ENCODE measurements at regions not wholly inside any gene's neighbourhood (a gene's known extent, or its start where the extent isn't known, plus 50 kb on each side); places are given as distances from the start of the nearest gene placed in this dataset.
"Not testable (repeated sequence)": the region's sequence is repeated elsewhere in the genome, so short reads cannot be mapped to it uniquely, and the experiment has no call there.

GRCh38 chr6:68059261-68059660 is 575.8 kb upstream of the ADGRB3 start:
- DNase-seq (ENCODE audit: low spot score), result no peak

DNA sequence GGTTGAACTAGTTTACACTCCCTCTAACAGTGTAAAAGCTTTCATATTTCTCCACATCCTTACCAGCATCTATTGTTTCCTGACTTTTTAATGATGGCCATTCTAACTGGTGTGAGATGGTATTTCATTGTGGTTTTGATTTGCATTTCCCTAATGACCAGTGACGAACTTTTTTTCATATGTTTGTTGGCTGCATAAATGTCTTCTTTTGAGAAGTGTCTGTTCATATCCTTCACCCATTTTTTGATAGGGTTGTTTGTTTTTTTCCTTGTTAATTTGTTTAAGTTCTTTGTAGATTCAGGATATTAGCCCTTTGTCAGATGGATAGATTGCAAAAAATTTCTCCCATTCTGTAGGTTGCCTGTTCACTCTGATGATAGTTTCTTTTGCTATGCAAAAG is 578.5 kb upstream of the ADGRB3 start:
- not testable (repeated sequence) for DNase-seq (ENCODE audit: low spot score)

- DNase-seq (ENCODE audit: low spot score), result no peak
These were observed 580.3 kb upstream of the ADGRB3 start for GRCh38 chr6:68054756-68055155.

- DNase-seq (ENCODE audit: low spot score), result no peak
These were observed 581.2 kb upstream of the ADGRB3 start for GRCh38 chr6:68053805-68054373.

- no peak for DNase-seq (ENCODE audit: low spot score)
These were observed 582.8 kb upstream of the ADGRB3 start for GRCh38 chr6:68052234-68052633.

DNA sequence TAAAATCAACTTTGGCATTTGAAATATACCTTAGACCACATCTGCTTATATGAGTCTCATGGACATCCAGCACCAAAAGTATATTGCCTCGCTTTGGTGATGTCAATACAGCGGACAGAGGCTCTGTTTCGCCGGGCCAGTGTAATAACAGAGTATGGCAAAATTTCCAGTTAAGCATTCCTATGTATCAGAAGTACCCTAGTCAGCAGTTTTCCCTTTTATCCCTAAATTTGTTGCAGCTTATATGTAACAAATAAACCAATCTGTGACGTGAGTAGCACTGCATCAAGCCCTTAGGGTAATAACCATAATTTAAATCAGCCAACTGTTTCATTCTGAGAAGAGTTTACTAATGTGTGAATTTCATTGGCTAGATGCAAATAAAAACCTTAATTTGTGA is 585.5 kb upstream of the ADGRB3 start:
- DNase-seq (ENCODE audit: low spot score), result no peak

DNA sequence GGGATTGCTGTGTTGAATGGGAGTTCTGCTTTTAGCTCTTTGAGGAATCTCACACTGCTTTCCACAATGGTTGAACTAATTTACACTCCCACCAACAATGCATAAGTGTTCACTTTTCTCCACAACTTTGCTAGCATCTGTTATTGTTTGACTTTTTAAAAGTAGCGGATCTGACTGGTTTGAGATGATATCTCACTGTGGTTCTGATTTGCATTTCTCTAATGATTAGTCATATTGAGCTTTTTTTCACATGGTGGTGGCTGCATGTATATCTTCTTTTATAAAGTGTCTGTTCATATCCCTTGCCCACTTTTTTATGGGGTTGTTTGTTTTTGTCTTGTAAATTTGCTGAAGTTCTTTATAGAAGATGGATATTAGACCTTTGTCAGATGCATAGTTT is 588.3 kb upstream of the ADGRB3 start:
- DNase-seq (ENCODE audit: low spot score), result no peak

GRCh38 chr6:68046302-68046701 is 588.8 kb upstream of the ADGRB3 start:
- DNase-seq (ENCODE audit: low spot score), result no peak

GRCh38 chr6:68045193-68045592 is 589.9 kb upstream of the ADGRB3 start:
- DNase-seq (ENCODE audit: low spot score), result no peak

GRCh38 chr6:68044264-68044663 is 590.8 kb upstream of the ADGRB3 start:
- no peak for DNase-seq (ENCODE audit: low spot score)

- DNase-seq (ENCODE audit: low spot score), result no peak
These were observed 592.0 kb upstream of the ADGRB3 start for GRCh38 chr6:68043122-68043398.

DNA sequence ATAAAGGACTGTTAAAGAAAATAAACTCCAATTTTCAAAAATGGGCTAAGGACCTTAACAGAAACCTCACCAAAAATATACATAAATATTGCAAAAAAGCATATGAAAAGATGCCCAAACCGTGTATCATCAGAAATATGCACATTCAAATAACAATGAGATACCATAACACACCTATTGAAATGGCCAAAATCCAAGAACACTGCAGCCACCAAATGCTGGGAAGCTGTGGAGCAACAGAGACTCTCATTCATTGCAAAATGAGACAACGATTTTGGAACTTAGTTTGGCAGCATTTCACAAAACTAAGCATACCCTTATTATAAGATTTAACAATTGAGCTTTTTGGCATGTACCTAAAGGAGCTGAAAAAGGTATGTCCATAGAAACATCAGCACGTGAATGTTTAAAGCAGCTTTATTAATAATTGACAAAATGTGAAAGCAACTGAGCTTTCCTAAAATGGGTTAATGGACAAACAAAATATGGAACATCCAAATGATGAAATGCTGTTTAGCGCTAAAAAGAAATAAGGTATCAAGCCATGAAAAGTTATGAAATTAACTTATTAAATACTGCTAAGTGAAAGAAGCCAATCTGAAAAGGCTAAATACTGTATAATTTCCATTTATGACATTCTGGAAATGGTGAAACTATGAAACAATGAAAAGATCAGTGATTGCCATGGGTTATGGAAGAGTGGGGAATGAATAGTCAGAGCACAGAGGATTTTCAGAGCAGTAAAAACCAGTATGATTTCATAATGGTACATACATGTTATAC is 592.6 kb upstream of the ADGRB3 start:
- DNase-seq (ENCODE audit: low spot score), result no peak

GRCh38 chr6:68040780-68041179 is 594.3 kb upstream of the ADGRB3 start:
- DNase-seq (ENCODE audit: low spot score), result no peak

GRCh38 chr6:68040312-68040778 is 594.7 kb upstream of the ADGRB3 start:
- DNase-seq (ENCODE audit: low spot score), result no peak

GRCh38 chr6:68039641-68040311 is 595.3 kb upstream of the ADGRB3 start:
- no peak for DNase-seq (ENCODE audit: low spot score)

DNA sequence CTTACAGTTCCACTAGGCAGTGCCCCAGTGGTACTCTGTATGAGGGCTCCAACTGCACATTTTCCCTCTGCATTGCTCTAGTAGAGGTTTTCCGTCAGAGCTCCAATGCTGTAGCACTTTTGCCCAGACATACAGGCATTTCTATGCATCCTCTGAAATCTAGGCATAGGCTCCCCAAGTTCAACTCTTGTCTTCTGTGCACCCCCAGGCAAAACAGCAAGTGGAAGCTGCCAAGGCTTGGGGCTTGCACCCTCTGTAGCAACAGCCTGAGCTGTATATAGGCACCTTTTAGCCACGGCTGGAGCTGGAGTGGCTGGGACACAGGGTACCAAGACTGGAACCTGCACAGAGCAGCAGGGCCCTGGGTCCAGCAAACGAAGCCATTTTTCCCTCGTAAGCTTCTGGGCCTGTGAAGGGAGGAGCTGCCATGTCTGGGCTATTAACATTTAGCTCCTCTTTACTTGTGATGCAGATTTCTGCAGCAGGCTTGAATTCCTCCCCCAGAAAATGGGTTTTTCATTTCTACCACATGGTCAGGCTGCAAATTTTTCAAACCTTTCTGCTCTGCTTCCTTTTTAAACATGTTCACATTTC is 596.2 kb upstream of the ADGRB3 start:
- DNase-seq (ENCODE audit: low spot score), result no peak

- DNase-seq (ENCODE audit: low spot score), result no peak
These were observed 602.9 kb upstream of the ADGRB3 start for GRCh38 chr6:68032217-68032616.

GRCh38 chr6:68031054-68031453 is 604.0 kb upstream of the ADGRB3 start:
- no peak for DNase-seq (ENCODE audit: low spot score)

DNA sequence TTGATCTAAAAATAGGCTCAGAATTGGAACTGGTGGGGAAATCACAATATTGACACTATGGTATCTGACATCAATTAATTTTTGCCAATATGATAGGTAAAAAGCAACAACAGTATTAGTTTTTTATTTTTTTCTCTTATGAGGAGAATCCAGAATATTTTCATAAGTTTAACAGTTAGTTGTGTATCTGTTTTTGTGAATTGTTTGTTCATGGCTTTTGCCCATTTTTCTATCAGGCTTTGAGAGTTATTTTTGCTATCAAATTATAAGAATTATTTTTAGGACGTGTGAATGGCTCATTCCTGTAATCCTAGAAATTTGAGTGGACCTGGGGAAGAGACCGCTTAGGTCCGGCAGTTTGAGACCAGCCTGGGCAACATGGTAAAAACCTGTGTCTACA is 608.6 kb upstream of the ADGRB3 start:
- DNase-seq (ENCODE audit: low spot score), result no peak

- DNase-seq (ENCODE audit: low spot score), result no peak
These were observed 609.3 kb upstream of the ADGRB3 start for GRCh38 chr6:68025764-68026163.

DNA sequence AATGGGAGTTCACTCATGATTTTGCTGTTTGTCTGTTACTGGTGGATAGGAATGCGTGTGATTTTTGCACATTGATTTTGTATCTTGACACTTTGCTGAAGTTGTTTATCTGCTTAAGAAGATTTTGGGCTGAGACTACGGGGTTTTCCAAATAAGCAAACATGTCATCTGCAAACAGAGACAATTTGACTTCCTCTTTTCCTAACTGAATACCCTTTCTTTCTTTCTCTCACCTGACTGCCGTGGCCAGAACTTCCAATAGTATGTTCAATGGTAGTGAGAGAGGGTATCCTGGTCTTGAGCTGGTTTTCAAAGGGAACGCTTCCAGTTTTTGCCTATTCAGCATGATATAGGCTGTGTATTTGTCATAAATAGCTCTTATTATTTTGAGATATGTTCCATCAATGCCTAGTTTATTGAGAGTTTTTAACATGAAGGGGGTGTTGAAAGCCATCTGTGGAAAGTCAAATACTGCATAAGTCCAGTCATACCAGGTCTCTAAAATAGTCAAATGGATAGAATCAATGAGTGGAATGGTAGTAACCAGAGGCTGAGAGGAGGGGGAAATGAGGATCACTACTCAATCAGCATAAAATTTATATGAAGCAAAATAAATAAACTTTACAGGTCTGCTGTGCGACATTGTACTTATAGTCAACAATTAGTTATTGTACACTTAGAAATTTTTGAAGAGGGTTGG is 610.4 kb upstream of the ADGRB3 start:
- DNase-seq (ENCODE audit: low spot score), result no peak

GRCh38 chr6:68022968-68023367 is 612.1 kb upstream of the ADGRB3 start:
- not testable (repeated sequence) for DNase-seq (ENCODE audit: low spot score)

Measured in kidney capillary endothelial cell (primary cell).